IMR-90 (cell line): ENCODE measurements at regions not wholly inside any gene's neighbourhood (a gene's known extent, or its start where the extent isn't known, plus 50 kb on each side); places are given as distances from the start of the nearest gene placed in this dataset.

Experiments
- ATAC-seq: fragments of 200-7000 bp; cut with Tn5 transposase; 2 replicates; pipeline ENCODE4 v1.9.1; 2020; ENCODE audit warnings: low read depth, mild to moderate bottlenecking, moderate library complexity
- BruUV-seq: library from RNA; stranded (reverse); fragments of 400-500 nt; replicated peaks from 2 replicates; lab custom pipeline; 2021; lab: Mats Ljungman, UMichigan
- CTCF ChIA-PET: fragments of 300-600 bp; formaldehyde crosslinking; extraction: SDS; loops from one replicate; lab custom pipeline; 2021; ENCODE audit warnings: antibody characterized with exemption; lab: Yijun Ruan, JAX
- POLR2A ChIA-PET: fragments of 300-600 bp; sonication (Branson Sonifier 250); formaldehyde crosslinking; loops from one replicate; lab custom pipeline; 2022; ENCODE audit warnings: antibody characterized with exemption; ENCODE audit not compliant: unreplicated experiment; lab: Charles Lee
- DNase-seq: peaks from one replicate; pipeline ENCODE4 v3.0.0; 2013
- H2AFZ ChIP-seq: replicated peaks from 2 replicates; pipeline ENCODE3; 2013; ENCODE audit warnings: low read length, mild to moderate bottlenecking; ENCODE audit not compliant: poor library complexity
- H2AK5ac ChIP-seq: 2 replicates; pipeline ENCODE4 v1.6.1; 2013; ENCODE audit warnings: low read depth, low read length, inconsistent platforms
- H2AK9ac ChIP-seq: replicated peaks from 2 replicates; pipeline ENCODE3; 2013; ENCODE audit warnings: mild to moderate bottlenecking, low read depth, low read length, moderate library complexity; ENCODE audit not compliant: poor library complexity
- H2BK120ac ChIP-seq: 2 replicates; pipeline ENCODE4 v1.6.1; 2013; ENCODE audit warnings: low read depth, low read length, inconsistent platforms
- H2BK15ac ChIP-seq: 3 replicates; pipeline ENCODE4 v1.6.1; 2013; ENCODE audit warnings: low read depth, low read length, inconsistent platforms
- H2BK20ac ChIP-seq: 2 replicates; pipeline ENCODE4 v1.6.1; 2013; ENCODE audit warnings: low read depth, mild to moderate bottlenecking, inconsistent platforms, low read length, moderate library complexity
- H2BK5ac ChIP-seq: 2 replicates; pipeline ENCODE4 v1.6.1; 2013; ENCODE audit warnings: mild to moderate bottlenecking, low read depth, low read length, inconsistent platforms; ENCODE audit not compliant: poor library complexity, severe bottlenecking
- H3K14ac ChIP-seq: replicated peaks from 2 replicates; pipeline ENCODE4 v1.6.1; 2013; ENCODE audit warnings: low read depth, low read length, inconsistent platforms
- H3K18ac ChIP-seq: 2 replicates; pipeline ENCODE4 v1.6.1; 2013; ENCODE audit warnings: low read depth, low read length, control low read depth
- H3K23ac ChIP-seq: 2 replicates; pipeline ENCODE4 v1.6.1; 2013; ENCODE audit warnings: low read depth, low read length, inconsistent platforms
- H3K27ac ChIP-seq: 2 replicates; pipeline ENCODE4 v1.5.1; 2013; ENCODE audit warnings: mild to moderate bottlenecking, control low read depth, low read length; ENCODE audit not compliant: insufficient read depth
- H3K27me3 ChIP-seq: 2 replicates; pipeline ENCODE4 v1.6.1; 2013; ENCODE audit warnings: low read length; ENCODE audit not compliant: control insufficient read depth, insufficient read depth
- H3K36me3 ChIP-seq: 2 replicates; pipeline ENCODE4 v1.6.1; 2013; ENCODE audit warnings: low read length, mixed read lengths; ENCODE audit not compliant: control insufficient read depth, insufficient read depth
- H3K4ac ChIP-seq: 2 replicates; pipeline ENCODE4 v1.6.1; 2013; ENCODE audit warnings: low read depth, low read length, inconsistent platforms
- H3K4me1 ChIP-seq: 2 replicates; pipeline ENCODE4 v1.6.1; 2013; ENCODE audit warnings: low read length, mixed read lengths; ENCODE audit not compliant: control insufficient read depth, insufficient read depth
- H3K4me2 ChIP-seq: 2 replicates; pipeline ENCODE4 v1.6.1; 2013; ENCODE audit warnings: low read depth, mild to moderate bottlenecking, control low read depth, low read length, moderate library complexity
- H3K4me3 ChIP-seq: 2 replicates; pipeline ENCODE4 v1.5.1; 2013; ENCODE audit warnings: low read depth, mild to moderate bottlenecking, control low read depth, low read length, moderate library complexity; ENCODE audit not compliant: insufficient read depth
- H3K56ac ChIP-seq: 2 replicates; pipeline ENCODE4 v1.6.1; 2013; ENCODE audit warnings: low read length, inconsistent platforms; ENCODE audit not compliant: insufficient read depth; ENCODE audit errors: extremely low read depth
- H3K79me1 ChIP-seq, 2 experiments: 2 replicates each; pipeline ENCODE4 v1.6.1; 2013; ENCODE audit warnings: low read length in 2 of 2, inconsistent platforms in 1 of 2, low read depth in 1 of 2
- H3K9ac ChIP-seq: 2 replicates; pipeline ENCODE4 v1.6.1; 2013; ENCODE audit warnings: low read depth, low read length, control low read depth
- H3K9me1 ChIP-seq: 2 replicates; pipeline ENCODE4 v1.6.1; 2013; ENCODE audit warnings: low read length, inconsistent platforms; ENCODE audit not compliant: insufficient read depth
- H3K9me3 ChIP-seq: 2 replicates; pipeline ENCODE4 v1.6.1; 2013; ENCODE audit warnings: low read length; ENCODE audit not compliant: control insufficient read depth, insufficient read depth
- H4K20me1 ChIP-seq: 2 replicates; pipeline ENCODE4 v1.6.1; 2013; ENCODE audit warnings: low read length, inconsistent platforms; ENCODE audit not compliant: insufficient read depth
- H4K5ac ChIP-seq: 2 replicates; pipeline ENCODE4 v1.6.1; 2013; ENCODE audit warnings: mild to moderate bottlenecking, low read depth, low read length, control low read depth
- H4K8ac ChIP-seq, 2 experiments: 2 replicates each; pipeline ENCODE4 v1.6.1; 2013; ENCODE audit warnings: low read depth in 2 of 2, low read length in 2 of 2, control low read depth in 1 of 2, inconsistent platforms in 1 of 2
- H4K91ac ChIP-seq: 2 replicates; pipeline ENCODE4 v1.6.1; 2013; ENCODE audit warnings: low read depth, low read length, inconsistent platforms; ENCODE audit not compliant: insufficient read depth
- MAZ ChIP-seq: IDR thresholded peaks from 2 replicates; pipeline ENCODE4 v1.6.1; 2012; ENCODE audit warnings: low read depth, mild to moderate bottlenecking, low read length, improper control_type of control experiment, moderate library complexity, borderline replicate concordance
- MXI1 ChIP-seq: IDR thresholded peaks from 2 replicates; pipeline ENCODE4 v1.6.1; 2012; ENCODE audit warnings: low read depth, mild to moderate bottlenecking, low read length, moderate library complexity, borderline replicate concordance
- NFE2L2 ChIP-seq: fragments of 150-350 bp; IDR thresholded peaks from 2 replicates; pipeline ENCODE4 v1.6.1; 2016; ENCODE audit warnings: low read depth, mild to moderate bottlenecking, low read length
- RAD21 ChIP-seq: IDR thresholded peaks from 2 replicates; pipeline ENCODE4 v1.6.1; 2012; ENCODE audit warnings: low read length, improper control_type of control experiment
- RCOR1 ChIP-seq: IDR thresholded peaks from 2 replicates; pipeline ENCODE4 v1.6.1; 2012; ENCODE audit warnings: mild to moderate bottlenecking, low read length, improper control_type of control experiment; ENCODE audit not compliant: insufficient replicate concordance
- RFX5 ChIP-seq: IDR thresholded peaks from 2 replicates; pipeline ENCODE4 v1.8.0; 2012; ENCODE audit warnings: low read depth, mild to moderate bottlenecking, low read length, moderate library complexity
- WGBS, 2 experiments: methylation state at CpG; one replicate each; pipeline versions ENCODE4 v1.1.5 to v1.1.7; 2013; ENCODE audit warnings: missing lambda C conversion rate in 2 of 2; ENCODE audit not compliant: insufficient read length in 1 of 2; ENCODE audit errors: extremely low coverage in 2 of 2; 5-methylcytosine and 5-hydroxymethylcytosine counted together
- dilution Hi-C: fragments of 300-500 bp; cut with HindIII; formaldehyde crosslinking; loops from one replicate; pipeline ENCODE4 v1.14.3; 2018; ENCODE audit warnings: low sequenced_read_pairs; ENCODE audit not compliant: unreplicated experiment
- in situ Hi-C: fragments of 300-500 bp; cut with MboI; formaldehyde crosslinking; loops from 3 replicates; pipeline ENCODE4 v1.14.3; 2019; ENCODE audit warnings: low sequenced_read_pairs, inconsistent platforms, mixed read lengths
- intact Hi-C: fragments of 100-400 bp; cut with micrococcal nuclease; formaldehyde crosslinking; loops from 2 replicates; pipeline ENCODE4 v1.10.0; 2022

- dilution Hi-C loops: no loop called here
- ChIA-PET CTCF (no interaction called here), POLR2A (interaction anchor here (0.6 kb wide), 1 partner anchor 78 kb away, joined by 7 read pairs; no protein-coding TSS in a partner anchor)
- Histone ChIP-seq H2AK9ac (no peak overlapping the region), H4K20me1 (no peaks in the 10 kb centered on the region), H3K27me3 (no peaks in the 10 kb centered on the region), H3K4me1 (peaks cover 17% of the 10 kb centered on the region), H2BK15ac (no peak overlapping the region), H2BK20ac (no peak overlapping the region), H3K79me1 (no peaks in the 10 kb centered on the region), H3K9ac (no peak overlapping the region), H3K9me3 (no peaks in the 10 kb centered on the region), H3K4me3 (no peak overlapping the region), H2BK5ac (no peak overlapping the region), H3K36me3 (no peaks in the 10 kb centered on the region), H3K18ac (no peak overlapping the region; the same call in 1 of the 2 replicates), H2AFZ (no peak overlapping the region), H3K9me1 (no peaks in the 10 kb centered on the region), H4K8ac (no peak overlapping the region), H4K91ac (no peak overlapping the region), H3K14ac (no peak overlapping the region), H3K4me2 (no peak overlapping the region), H3K23ac (no peak overlapping the region), H2BK120ac (no peak overlapping the region), H4K5ac (no peak overlapping the region), H3K4ac (no peak overlapping the region), H3K56ac (no peak overlapping the region), H2AK5ac (no peak overlapping the region), H3K27ac (no peak overlapping the region)
- no peak for ATAC-seq
- in situ Hi-C loops: no loop called here
- intact Hi-C loops: no loop called here
- DNase-seq: no peak
- TF ChIP-seq MAZ (no peak), RCOR1 (no peak), RAD21 (no peak), NFE2L2 (no peak), RFX5 (no peak), MXI1 (no peak)
- BruUV-seq: no TSS peak
- WGBS, 2 experiments: 100% methylated on average over 2 of the region's 7 CpGs; no CpG with 5 or more reads in 1 of the 2 experiments
These were observed 241.4 kb upstream of the TBL1XR1 start for GRCh38 chr3:177438596-177439220.
